Prostate gland (tissue), 2 donors: ENCODE measurements at regions not wholly inside any gene's neighbourhood (a gene's known extent, or its start where the extent isn't known, plus 50 kb on each side); places are given as distances from the start of the nearest gene placed in this dataset.
"Not testable (repeated sequence)": the region's sequence is repeated elsewhere in the genome, so short reads cannot be mapped to it uniquely, and the experiment has no call there.

Source experiments
- DNase-seq: peaks from one replicate; pipeline ENCODE4 v3.0.0-alpha.2; 2019; ENCODE audit warnings: low spot score
- H3K27ac ChIP-seq, 2 donors: fragments of 200-600 bp; sonication (generic); 2 replicates each; pipeline ENCODE4 v1.5.1; 2017 to 2019
- H3K27me3 ChIP-seq: fragments of 200-600 bp; sonication (generic); replicated peaks from 2 replicates; pipeline ENCODE4 v1.5.1; 2019; ENCODE audit not compliant: insufficient read depth
- H3K36me3 ChIP-seq, 2 donors: fragments of 200-600 bp; sonication (generic); 1 replicate in 1 of 2; 2 replicates in 1 of 2; pipeline versions ENCODE4 v1.5.1 to v1.8.1; 2017 to 2019
- H3K4me1 ChIP-seq: fragments of 200-600 bp; sonication (generic); replicated peaks from 2 replicates; pipeline ENCODE4 v1.5.1; 2019
- H3K4me3 ChIP-seq, 2 donors: fragments of 200-600 bp; sonication (generic); 2 replicates each; pipeline ENCODE4 v1.5.1; 2017 to 2019
- H3K9me3 ChIP-seq: fragments of 200-600 bp; sonication (generic); 2 replicates; pipeline ENCODE4 v1.5.1; 2017
- POLR2A ChIP-seq: fragments of 450-650 bp; IDR thresholded peaks from one replicate; pipeline ENCODE4 v1.6.1; 2016; ENCODE audit warnings: antibody characterized with exemption, mild to moderate bottlenecking
- POLR2AphosphoS5 ChIP-seq: sonication (generic); formaldehyde crosslinking; IDR thresholded peaks from one replicate; pipeline ENCODE4 v1.6.1; 2017; ENCODE audit warnings: antibody characterized with exemption
- WGBS: methylation state at CpG from one replicate; pipeline ENCODE4 v1.1.5; 2018; 5-methylcytosine and 5-hydroxymethylcytosine counted together
- intact Hi-C: fragments of 100-400 bp; cut with DNase I; formaldehyde crosslinking; loops from one replicate; pipeline ENCODE4 v1.14.2; 2022
- TF ChIP-seq, protein P1 (sequence below), 4 experiments: fragments of 200-600 bp in 2 of 4; fragments of 450-650 bp in 2 of 4; sonication (generic) in 2 of 4; IDR thresholded peaks; 1 replicate in 3 of 4; 2 replicates in 1 of 4; pipeline ENCODE4 v1.5.1; 2016 to 2019; ENCODE audit warnings: antibody characterized with exemption in 4 of 4, mild to moderate bottlenecking in 2 of 4, moderate library complexity in 2 of 4

DNA sequence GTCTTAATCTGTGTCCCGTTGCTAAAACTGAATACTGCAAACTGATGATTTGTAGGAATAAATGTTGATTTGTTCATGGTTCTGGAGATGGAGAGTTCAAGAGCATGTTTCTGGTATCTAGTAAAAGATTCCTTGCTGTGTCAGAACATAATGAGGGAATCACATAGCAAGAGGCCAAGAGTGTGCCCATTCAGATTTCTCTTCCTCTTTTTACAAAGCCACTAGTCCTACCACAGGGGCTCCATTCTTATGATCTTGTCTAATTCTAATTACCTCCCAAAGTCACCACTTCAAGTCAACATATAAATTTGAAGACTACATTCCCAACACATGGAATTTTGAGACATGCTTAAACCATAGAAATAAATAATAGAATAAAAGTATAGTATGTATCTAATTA is 608.8 kb upstream of the EPHA5 start:
- no peaks in the 10 kb centered on the region for H3K27me3 ChIP-seq
- H3K27ac ChIP-seq = no peak overlapping the region
- no peaks in the 10 kb centered on the region for H3K4me1 ChIP-seq
- WGBS = 90% methylated on average over 1 of the region's 1 CpG
- no peaks in the 10 kb centered on the region for H3K9me3 ChIP-seq
- TF ChIP-seq POLR2AphosphoS5 (no peak), POLR2A (no peak)
- TF ChIP-seq, protein P1, sequence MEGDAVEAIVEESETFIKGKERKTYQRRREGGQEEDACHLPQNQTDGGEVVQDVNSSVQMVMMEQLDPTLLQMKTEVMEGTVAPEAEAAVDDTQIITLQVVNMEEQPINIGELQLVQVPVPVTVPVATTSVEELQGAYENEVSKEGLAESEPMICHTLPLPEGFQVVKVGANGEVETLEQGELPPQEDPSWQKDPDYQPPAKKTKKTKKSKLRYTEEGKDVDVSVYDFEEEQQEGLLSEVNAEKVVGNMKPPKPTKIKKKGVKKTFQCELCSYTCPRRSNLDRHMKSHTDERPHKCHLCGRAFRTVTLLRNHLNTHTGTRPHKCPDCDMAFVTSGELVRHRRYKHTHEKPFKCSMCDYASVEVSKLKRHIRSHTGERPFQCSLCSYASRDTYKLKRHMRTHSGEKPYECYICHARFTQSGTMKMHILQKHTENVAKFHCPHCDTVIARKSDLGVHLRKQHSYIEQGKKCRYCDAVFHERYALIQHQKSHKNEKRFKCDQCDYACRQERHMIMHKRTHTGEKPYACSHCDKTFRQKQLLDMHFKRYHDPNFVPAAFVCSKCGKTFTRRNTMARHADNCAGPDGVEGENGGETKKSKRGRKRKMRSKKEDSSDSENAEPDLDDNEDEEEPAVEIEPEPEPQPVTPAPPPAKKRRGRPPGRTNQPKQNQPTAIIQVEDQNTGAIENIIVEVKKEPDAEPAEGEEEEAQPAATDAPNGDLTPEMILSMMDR (IDR thresholded peaks at IDR 0.05) = no peak
- H3K4me3 ChIP-seq = no peak overlapping the region
- H3K36me3 ChIP-seq = no peaks in the 10 kb centered on the region
- intact Hi-C loops = no loop called here
- DNase-seq = no peak

DNA sequence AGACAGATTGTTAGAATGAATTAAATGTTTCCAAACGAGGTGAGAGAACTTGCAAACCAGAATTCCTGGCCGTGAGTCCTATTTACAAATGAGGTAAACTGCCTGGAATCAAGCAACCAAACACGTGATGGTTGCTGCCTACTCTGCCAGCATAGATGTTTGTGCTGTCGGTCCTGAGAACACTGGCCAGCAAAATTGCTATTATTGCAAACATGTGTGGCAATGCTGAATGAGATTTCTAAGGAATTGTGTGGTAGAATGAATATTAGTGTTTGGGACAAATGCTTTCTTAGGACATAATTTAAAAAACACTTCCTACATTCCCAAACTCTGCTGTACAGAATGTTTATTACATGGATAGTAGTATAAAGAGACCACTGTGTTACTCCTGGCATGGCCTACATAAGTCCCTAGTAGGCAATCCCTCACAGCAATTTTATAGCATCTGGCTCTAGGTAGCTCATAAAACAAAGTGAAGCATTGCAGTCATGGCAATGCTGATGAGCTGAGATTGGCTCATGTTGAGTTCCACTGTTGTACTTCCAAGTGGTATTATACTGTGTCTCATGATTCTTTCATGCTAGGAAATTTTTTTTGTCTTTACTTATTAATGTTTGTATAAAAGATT is 605.2 kb upstream of the EPHA5 start:
- Histone ChIP-seq H3K4me1 (no peaks in the 10 kb centered on the region), H3K36me3 (no peaks in the 10 kb centered on the region), H3K27me3 (no peaks in the 10 kb centered on the region), H3K9me3 (no peaks in the 10 kb centered on the region), H3K4me3 (no peak overlapping the region), H3K27ac (no peak overlapping the region)
- WGBS = 11% methylated on average over 4 of the region's 4 CpGs
- intact Hi-C loops = no loop called here
- DNase-seq = no peak
- TF ChIP-seq, protein P1 (IDR thresholded peaks at IDR 0.05) = no peak
- TF ChIP-seq POLR2AphosphoS5 (no peak), POLR2A (no peak)

DNA sequence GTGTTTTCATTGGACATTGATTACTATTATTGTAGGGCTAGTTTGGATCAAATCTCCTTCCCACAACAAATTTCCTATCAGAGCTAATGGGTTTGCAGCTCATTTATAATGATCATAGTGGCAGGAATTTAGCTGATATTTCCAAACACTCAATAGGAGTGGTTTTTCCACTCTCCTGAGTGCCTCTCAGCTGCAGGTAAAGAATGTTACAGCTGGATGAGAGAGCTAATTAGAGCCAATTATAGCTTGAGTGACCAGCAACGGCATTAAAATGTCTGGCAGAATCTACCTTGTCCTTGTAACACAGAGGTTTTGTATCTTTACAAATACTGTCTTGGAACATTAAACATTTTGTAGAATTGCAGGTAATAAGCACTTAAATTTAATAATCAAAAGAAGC is 602.8 kb upstream of the EPHA5 start:
- H3K4me3 ChIP-seq = no peak overlapping the region
- H3K27ac ChIP-seq = no peak overlapping the region
- TF ChIP-seq, protein P1 (IDR thresholded peaks at IDR 0.05) = no peak
- no peak for TF ChIP-seq POLR2A
- WGBS = 23% methylated on average over 1 of the region's 1 CpG
- H3K36me3 ChIP-seq = no peaks in the 10 kb centered on the region
- no peaks in the 10 kb centered on the region for H3K27me3 ChIP-seq
- intact Hi-C loops = no loop called here
- H3K4me1 ChIP-seq = no peaks in the 10 kb centered on the region
- H3K9me3 ChIP-seq = no peaks in the 10 kb centered on the region
- DNase-seq = no peak

DNA sequence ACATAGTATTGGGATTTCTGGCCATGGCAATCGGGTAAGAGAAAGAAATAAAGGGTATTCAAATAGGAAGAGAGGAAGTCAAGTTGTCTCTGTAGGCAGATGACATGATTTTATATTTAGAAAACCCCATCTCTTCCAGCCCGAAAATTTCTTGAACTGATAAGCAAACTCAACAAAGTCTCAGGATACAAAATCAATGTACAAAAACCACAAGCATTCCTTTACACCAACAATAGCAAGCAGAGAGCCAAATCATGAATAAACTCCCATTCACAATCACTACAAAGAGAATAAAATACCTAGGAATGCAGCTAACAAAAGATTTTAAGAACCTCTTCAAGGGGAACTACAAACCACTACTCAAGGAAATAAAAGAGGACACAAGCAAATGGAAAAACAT is 600.1 kb upstream of the EPHA5 start:
- H3K9me3 ChIP-seq, H3K4me1 ChIP-seq, H3K36me3 ChIP-seq, DNase-seq, H3K27ac ChIP-seq, intact Hi-C loops, H3K27me3 ChIP-seq, H3K4me3 ChIP-seq: not testable (repeated sequence)
- 62% methylated on average over 2 of the region's 2 CpGs for WGBS

DNA sequence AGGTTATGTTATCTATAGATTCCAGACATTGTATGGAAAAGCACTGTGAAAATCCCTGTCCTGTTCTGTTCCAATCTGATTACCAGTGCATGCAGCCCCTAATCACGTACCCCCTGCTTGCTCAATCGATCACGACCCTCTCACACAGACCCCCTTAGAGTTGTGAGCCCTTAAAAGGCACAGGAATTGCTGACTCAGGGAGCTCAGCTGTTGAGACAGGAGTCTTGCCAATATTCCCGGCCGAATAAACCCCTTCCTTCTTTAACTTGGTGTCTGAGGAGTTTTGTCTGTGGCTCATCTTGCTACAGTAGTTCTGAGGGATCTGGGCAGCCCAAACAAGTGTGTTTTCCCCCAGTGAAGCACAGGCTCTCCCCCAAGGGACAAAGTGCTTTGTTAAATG is 596.3 kb upstream of the EPHA5 start:
- H3K36me3 ChIP-seq, H3K27ac ChIP-seq, DNase-seq, H3K27me3 ChIP-seq, intact Hi-C loops, H3K4me3 ChIP-seq, H3K9me3 ChIP-seq, H3K4me1 ChIP-seq: not testable (repeated sequence)
- 88% methylated on average over 5 of the region's 5 CpGs for WGBS

DNA sequence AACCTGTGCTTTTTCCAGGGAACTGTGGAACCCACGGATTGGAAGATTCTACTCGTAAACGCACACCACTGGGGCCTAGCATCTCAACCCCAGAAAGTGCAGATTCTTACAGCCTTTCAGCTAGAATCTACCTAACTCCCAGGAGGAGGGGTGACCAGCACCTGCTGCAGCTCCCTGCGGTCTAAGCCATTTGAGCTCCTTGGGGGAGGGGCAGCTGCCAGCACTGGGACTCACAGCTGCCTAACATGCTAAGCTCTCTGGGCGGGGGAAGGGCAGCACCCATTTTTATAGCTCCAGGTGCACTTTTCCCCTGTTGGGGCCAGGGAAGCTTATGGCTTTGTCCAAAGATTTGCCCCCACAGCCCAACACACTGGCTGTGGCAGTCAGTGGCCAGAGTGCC is 595.7 kb upstream of the EPHA5 start:
- H3K4me3 ChIP-seq = no peak overlapping the region
- H3K4me1 ChIP-seq = no peaks in the 10 kb centered on the region
- no peaks in the 10 kb centered on the region for H3K27me3 ChIP-seq
- WGBS = 83% methylated on average over 5 of the region's 5 CpGs
- TF ChIP-seq POLR2AphosphoS5 (no peak), POLR2A (no peak)
- TF ChIP-seq, protein P1 (IDR thresholded peaks at IDR 0.05) = no peak
- DNase-seq = no peak
- no peaks in the 10 kb centered on the region for H3K36me3 ChIP-seq
- intact Hi-C loops = no loop called here
- H3K9me3 ChIP-seq = no peaks in the 10 kb centered on the region
- no peak overlapping the region for H3K27ac ChIP-seq
